IPS-18c (cell line): ENCODE measurements at regions not wholly inside any gene's neighbourhood (a gene's known extent, or its start where the extent isn't known, plus 50 kb on each side); places are given as distances from the start of the nearest gene placed in this dataset.

ENCODE experiments used
- H3K4me3 ChIP-seq: 2 replicates; pipeline ENCODE4 v1.7.0; 2013; ENCODE audit warnings: low read depth, mild to moderate bottlenecking, low read length, moderate library complexity; ENCODE audit not compliant: insufficient read depth
- H3K9me3 ChIP-seq: one replicate; pipeline ENCODE4 v1.6.1; 2013; ENCODE audit warnings: mild to moderate bottlenecking, low read length, moderate library complexity; ENCODE audit not compliant: control insufficient read depth, insufficient read depth

GRCh38 chr5:26700759-26701384 lies 337.5 kb downstream of the CDH9 start:
- H3K4me3 ChIP-seq = no peak overlapping the region
- H3K9me3 ChIP-seq = no peaks in the 10 kb centered on the region

- Histone ChIP-seq H3K4me3 (no peak overlapping the region), H3K9me3 (no peaks in the 10 kb centered on the region)
These were observed 345.4 kb downstream of the CDH9 start for GRCh38 chr5:26692952-26693351.

GRCh38 chr5:26691486-26691885 lies 346.9 kb downstream of the CDH9 start:
- Histone ChIP-seq H3K4me3 (no peak overlapping the region), H3K9me3 (no peaks in the 10 kb centered on the region)

GRCh38 chr5:26690511-26690910 lies 347.9 kb downstream of the CDH9 start:
- Histone ChIP-seq H3K4me3 (no peak overlapping the region), H3K9me3 (no peaks in the 10 kb centered on the region)

GRCh38 chr5:26681861-26682260 lies 356.5 kb downstream of the CDH9 start:
- Histone ChIP-seq H3K9me3 (no peaks in the 10 kb centered on the region), H3K4me3 (no peak overlapping the region)

- Histone ChIP-seq H3K4me3 (no peak overlapping the region), H3K9me3 (no peaks in the 10 kb centered on the region)
These were observed 363.5 kb downstream of the CDH9 start for GRCh38 chr5:26674846-26675245.

GRCh38 chr5:26669523-26669922 lies 368.9 kb downstream of the CDH9 start:
- Histone ChIP-seq H3K9me3 (no peaks in the 10 kb centered on the region), H3K4me3 (no peak overlapping the region)

- Histone ChIP-seq H3K9me3 (no peaks in the 10 kb centered on the region), H3K4me3 (no peak overlapping the region)
These were observed 369.4 kb downstream of the CDH9 start for GRCh38 chr5:26669031-26669430.

- Histone ChIP-seq H3K4me3 (no peak overlapping the region), H3K9me3 (no peaks in the 10 kb centered on the region)
These were observed 372.0 kb downstream of the CDH9 start for GRCh38 chr5:26666371-26666770.

- H3K9me3 ChIP-seq = no peaks in the 10 kb centered on the region
- H3K4me3 ChIP-seq = no peak overlapping the region
These were observed 374.9 kb downstream of the CDH9 start for GRCh38 chr5:26663500-26663899.

- no peak overlapping the region for H3K4me3 ChIP-seq
- no peaks in the 10 kb centered on the region for H3K9me3 ChIP-seq
These were observed 375.5 kb downstream of the CDH9 start for GRCh38 chr5:26662806-26663360.

GRCh38 chr5:26660116-26660515 lies 378.3 kb downstream of the CDH9 start:
- Histone ChIP-seq H3K4me3 (no peak overlapping the region), H3K9me3 (no peaks in the 10 kb centered on the region)

GRCh38 chr5:26649000-26649399 lies 389.4 kb downstream of the CDH9 start:
- no peaks in the 10 kb centered on the region for H3K9me3 ChIP-seq
- H3K4me3 ChIP-seq = no peak overlapping the region

GRCh38 chr5:26647781-26648180 lies 390.6 kb downstream of the CDH9 start:
- Histone ChIP-seq H3K4me3 (no peak overlapping the region), H3K9me3 (no peaks in the 10 kb centered on the region)

GRCh38 chr5:26645659-26646058 lies 392.7 kb downstream of the CDH9 start:
- Histone ChIP-seq H3K4me3 (no peak overlapping the region), H3K9me3 (no peaks in the 10 kb centered on the region)

GRCh38 chr5:26641492-26641891 lies 396.9 kb downstream of the CDH9 start:
- no peak overlapping the region for H3K4me3 ChIP-seq
- no peaks in the 10 kb centered on the region for H3K9me3 ChIP-seq

GRCh38 chr5:26625099-26625498 lies 413.3 kb downstream of the CDH9 start:
- no peak overlapping the region for H3K4me3 ChIP-seq
- H3K9me3 ChIP-seq = no peaks in the 10 kb centered on the region

GRCh38 chr5:26622947-26623346 lies 415.4 kb downstream of the CDH9 start:
- Histone ChIP-seq H3K9me3 (no peaks in the 10 kb centered on the region), H3K4me3 (no peak overlapping the region)

- H3K4me3 ChIP-seq = no peak overlapping the region
- no peaks in the 10 kb centered on the region for H3K9me3 ChIP-seq
These were observed 427.8 kb downstream of the CDH9 start for GRCh38 chr5:26610577-26610976.
